Progenitor cell of endocrine pancreas (in vitro differentiated cells): ENCODE measurements at regions not wholly inside any gene's neighbourhood (a gene's known extent, or its start where the extent isn't known, plus 50 kb on each side); places are given as distances from the start of the nearest gene placed in this dataset.
"Not testable (repeated sequence)": the region's sequence is repeated elsewhere in the genome, so short reads cannot be mapped to it uniquely, and the experiment has no call there.

Experiments used
- DNase-seq: peaks from one replicate; pipeline ENCODE4 v3.0.0; 2021; ENCODE audit warnings: low spot score; ENCODE audit not compliant: unreplicated experiment
- H3K27ac Mint-ChIP-seq: 2 replicates; pipeline ENCODE4 v1.8.0; 2021; ENCODE audit warnings: mild to moderate bottlenecking, moderate library complexity, mixed read lengths
- H3K27me3 Mint-ChIP-seq: 2 replicates; pipeline ENCODE4 v1.8.0; 2021; ENCODE audit warnings: mixed read lengths
- H3K36me3 Mint-ChIP-seq: 2 replicates; pipeline ENCODE4 v1.8.0; 2022; ENCODE audit warnings: mixed read lengths; ENCODE audit not compliant: insufficient read depth
- H3K4me1 Mint-ChIP-seq: 2 replicates; pipeline ENCODE4 v1.8.0; 2021; ENCODE audit warnings: low read depth, mixed read lengths
- H3K4me3 Mint-ChIP-seq: 2 replicates; pipeline ENCODE4 v1.8.0; 2021; ENCODE audit warnings: low read depth, mild to moderate bottlenecking, moderate library complexity, mixed read lengths
- H3K9me3 Mint-ChIP-seq: 2 replicates; pipeline ENCODE4 v1.8.0; 2021; ENCODE audit warnings: low read depth, mixed read lengths
- TF ChIP-seq, protein P1 (sequence below): fragments of 200-600 bp; sonication (generic); IDR thresholded peaks from one replicate; pipeline ENCODE4 v1.5.0; 2021; ENCODE audit warnings: antibody characterized with exemption, mild to moderate bottlenecking; ENCODE audit not compliant: unreplicated experiment

DNA sequence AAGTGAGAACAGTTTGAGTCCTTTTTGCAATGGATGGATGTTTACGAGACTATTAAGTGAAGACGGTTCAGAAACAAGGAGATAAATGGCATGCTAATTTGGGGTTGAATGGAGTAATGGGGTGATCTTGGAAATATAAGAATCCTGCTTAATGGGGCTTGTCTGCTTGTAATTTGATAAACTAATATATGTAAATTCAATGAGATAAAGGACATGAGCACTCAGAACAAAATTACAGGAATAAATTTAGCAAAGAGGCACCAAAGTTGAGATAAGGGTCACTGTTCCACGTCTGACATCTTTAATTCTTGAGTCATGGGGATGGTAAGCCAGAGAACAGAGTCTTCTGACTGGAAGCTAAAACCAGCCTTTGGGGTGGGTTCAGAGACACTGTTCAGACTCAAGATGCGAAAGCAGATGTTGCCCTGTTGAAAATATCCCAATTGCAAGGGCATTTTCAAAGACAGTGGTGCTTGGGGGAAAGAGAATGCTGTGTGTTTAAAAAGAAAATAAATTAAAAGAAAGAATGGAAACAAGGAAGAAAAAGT is 67.8 kb upstream of the CHRNB4 start:
- no peak overlapping the region for H3K4me3 Mint-ChIP-seq
- DNase-seq = no peak
- H3K27me3 Mint-ChIP-seq = peaks cover 55% of the 10 kb centered on the region
- no peaks in the 10 kb centered on the region for H3K36me3 Mint-ChIP-seq
- peaks cover 9% of the 10 kb centered on the region for H3K9me3 Mint-ChIP-seq
- H3K4me1 Mint-ChIP-seq = no peaks in the 10 kb centered on the region
- H3K27ac Mint-ChIP-seq = no peak overlapping the region
- TF ChIP-seq, protein P1, sequence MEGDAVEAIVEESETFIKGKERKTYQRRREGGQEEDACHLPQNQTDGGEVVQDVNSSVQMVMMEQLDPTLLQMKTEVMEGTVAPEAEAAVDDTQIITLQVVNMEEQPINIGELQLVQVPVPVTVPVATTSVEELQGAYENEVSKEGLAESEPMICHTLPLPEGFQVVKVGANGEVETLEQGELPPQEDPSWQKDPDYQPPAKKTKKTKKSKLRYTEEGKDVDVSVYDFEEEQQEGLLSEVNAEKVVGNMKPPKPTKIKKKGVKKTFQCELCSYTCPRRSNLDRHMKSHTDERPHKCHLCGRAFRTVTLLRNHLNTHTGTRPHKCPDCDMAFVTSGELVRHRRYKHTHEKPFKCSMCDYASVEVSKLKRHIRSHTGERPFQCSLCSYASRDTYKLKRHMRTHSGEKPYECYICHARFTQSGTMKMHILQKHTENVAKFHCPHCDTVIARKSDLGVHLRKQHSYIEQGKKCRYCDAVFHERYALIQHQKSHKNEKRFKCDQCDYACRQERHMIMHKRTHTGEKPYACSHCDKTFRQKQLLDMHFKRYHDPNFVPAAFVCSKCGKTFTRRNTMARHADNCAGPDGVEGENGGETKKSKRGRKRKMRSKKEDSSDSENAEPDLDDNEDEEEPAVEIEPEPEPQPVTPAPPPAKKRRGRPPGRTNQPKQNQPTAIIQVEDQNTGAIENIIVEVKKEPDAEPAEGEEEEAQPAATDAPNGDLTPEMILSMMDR = no peak

DNA sequence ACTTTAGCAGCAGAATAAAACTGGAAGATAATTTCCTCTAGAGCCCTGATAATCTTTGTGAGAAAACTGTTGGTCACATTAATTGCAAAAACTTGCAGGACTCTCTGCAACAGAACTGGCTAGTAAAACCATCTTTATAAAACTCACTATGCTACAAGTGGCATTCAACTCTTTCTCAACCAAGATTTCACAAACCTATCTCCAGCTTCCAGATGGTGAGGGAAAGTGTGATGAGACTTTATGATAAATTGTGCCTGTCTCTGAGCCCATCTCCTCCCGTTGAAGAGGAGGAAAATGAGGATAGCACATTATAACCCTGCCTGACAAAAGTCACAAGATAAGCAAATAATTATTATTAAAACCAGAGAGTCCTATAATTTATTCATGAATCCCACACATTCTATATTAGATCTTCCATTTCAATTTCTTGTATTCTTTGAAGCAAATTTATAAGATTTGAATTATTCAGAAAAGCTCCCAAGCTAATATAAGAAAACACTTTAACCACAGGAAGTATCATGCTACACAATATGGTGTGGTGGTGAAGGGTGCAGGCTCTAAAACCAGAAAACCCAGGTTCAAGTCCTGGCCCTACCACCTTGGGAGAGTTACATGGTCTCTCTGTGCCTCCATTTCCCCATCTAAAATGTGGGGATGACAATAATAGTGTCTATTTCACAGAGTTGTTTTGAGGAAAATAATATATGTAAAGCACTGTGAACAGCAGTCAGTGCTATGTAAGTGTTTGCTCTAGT is 65.6 kb upstream of the CHRNB4 start:
- not testable (repeated sequence) for DNase-seq

DNA sequence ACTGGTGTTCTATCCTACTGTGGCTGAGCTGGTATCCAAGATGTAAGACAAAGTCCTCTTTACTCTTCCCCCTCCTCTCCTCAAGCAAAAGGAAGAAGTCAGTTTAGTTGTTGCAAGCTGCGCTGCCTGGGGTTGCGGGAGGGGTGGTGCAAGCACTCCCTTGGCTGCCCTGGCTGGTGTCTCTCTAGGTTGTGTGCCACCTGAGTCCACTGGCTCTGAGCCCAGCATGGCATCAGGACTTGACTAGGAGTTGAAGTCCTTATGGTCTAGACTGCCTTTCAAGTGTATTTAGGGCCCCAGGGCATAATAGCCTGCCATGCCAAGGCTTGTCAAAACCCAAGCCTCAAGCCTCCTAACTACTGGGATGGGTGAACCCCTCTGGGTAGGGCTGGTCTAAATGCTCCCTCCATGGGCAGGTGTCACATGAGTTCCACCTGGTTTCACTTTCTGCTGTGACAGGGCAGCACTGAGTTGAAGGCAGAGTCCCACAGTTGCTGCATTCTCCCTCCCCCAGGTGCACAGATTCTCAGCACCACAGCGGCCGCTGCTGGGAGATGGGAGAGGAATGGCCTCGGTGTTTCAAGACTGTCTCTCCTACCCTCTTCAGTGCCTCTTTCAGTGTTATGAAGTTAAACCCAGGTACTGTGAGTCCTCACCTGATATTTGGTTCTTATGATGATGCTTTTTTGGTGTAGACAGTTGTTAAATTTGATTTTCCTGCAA is 62.5 kb upstream of the CHRNB4 start:
- not testable (repeated sequence) for H3K4me3 Mint-ChIP-seq, DNase-seq, H3K4me1 Mint-ChIP-seq, H3K9me3 Mint-ChIP-seq, H3K36me3 Mint-ChIP-seq, H3K27ac Mint-ChIP-seq
- H3K27me3 Mint-ChIP-seq = peaks cover 27% of the 10 kb centered on the region

More for the DNA sequence above, 65.6 kb upstream of the CHRNB4 start:
- not testable (repeated sequence) for H3K36me3 Mint-ChIP-seq, H3K27ac Mint-ChIP-seq, H3K4me3 Mint-ChIP-seq, H3K9me3 Mint-ChIP-seq, H3K4me1 Mint-ChIP-seq
- peaks cover 50% of the 10 kb centered on the region for H3K27me3 Mint-ChIP-seq

DNA sequence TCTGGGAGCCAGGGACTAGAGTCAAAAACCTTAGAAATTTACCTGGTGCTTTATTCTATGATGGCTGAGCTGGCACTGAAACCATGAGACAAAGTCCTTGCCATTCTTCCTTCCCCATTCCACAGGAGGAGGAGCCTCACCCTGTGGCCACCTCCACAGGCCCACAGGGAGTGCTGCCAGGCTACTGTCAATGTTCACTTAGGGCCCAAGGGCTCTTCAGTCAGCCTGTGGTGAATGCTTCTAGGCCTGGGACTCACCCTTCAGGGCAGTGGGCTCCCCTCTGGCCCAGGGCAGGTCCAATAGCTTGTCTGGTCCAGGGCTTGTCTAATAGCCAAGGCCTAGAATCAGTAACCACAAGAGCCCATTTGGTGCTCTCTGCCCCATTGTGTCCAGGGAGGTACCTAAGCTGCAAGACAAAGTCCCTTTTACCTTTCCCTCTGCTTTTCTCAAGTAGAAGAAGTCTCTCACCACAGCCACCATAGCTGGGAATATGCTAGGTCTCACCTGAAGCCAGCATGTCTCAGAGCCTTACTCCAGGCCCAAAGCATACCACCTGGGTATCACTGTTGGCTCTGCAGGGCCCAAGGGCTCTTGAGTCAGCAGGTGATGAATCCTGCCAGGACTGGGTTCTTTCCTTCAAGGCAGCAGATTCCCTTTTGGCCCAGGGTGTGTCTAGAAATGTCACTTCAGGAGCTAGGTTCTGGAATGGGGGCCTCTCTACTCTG is 61.8 kb upstream of the CHRNB4 start:
- Mint-ChIP-seq H3K27ac (no peak overlapping the region), H3K4me1 (no peaks in the 10 kb centered on the region), H3K4me3 (no peak overlapping the region), H3K27me3 (peaks cover 25% of the 10 kb centered on the region), H3K36me3 (no peaks in the 10 kb centered on the region), H3K9me3 (no peaks in the 10 kb centered on the region)
- TF ChIP-seq, protein P1 = no peak
- no peak for DNase-seq

DNA sequence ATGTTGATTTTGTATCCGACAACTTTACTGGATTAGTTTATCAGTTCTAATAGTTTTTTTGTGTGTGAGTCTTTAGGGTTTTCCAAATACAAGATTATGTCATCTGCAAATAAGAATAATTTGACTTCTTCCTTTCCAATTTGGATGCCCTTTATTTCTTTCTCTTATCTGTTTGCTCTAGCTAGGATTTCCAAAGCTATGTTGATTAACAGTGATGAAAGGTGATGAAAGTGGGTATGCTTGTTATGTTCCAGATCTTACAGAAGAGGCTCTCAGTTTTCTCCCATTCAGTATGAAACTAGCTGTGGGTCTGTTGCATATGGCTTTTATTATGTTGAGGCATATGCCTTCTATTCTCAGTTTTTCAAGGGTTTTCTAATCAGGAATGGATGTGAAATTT is 56.4 kb upstream of the CHRNB4 start:
- Mint-ChIP-seq H3K27me3 (peaks cover 7% of the 10 kb centered on the region), H3K4me3 (no peak overlapping the region), H3K9me3 (no peaks in the 10 kb centered on the region), H3K36me3 (no peaks in the 10 kb centered on the region), H3K27ac (no peak overlapping the region), H3K4me1 (no peaks in the 10 kb centered on the region)
- TF ChIP-seq, protein P1 = no peak
- no peak for DNase-seq

DNA sequence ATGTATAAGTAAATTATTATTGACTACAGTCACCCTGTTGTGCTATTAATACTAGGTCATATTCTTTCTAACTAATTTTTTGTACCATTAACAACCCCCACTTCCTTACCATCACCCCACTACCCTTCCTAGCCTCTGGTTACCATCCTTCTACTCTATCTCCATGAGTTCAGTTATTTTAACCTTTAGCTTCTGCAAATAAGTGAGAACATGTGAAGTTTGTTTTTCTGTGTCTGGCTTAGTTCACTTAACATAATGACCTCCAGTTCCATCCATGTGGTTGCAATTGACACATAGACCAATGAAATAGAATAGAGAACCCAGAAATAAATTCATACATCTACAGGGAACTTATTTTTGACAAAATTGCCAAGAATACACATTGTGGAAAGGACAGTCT is 55.4 kb upstream of the CHRNB4 start:
- H3K27ac Mint-ChIP-seq = no peak overlapping the region
- no peak overlapping the region for H3K4me3 Mint-ChIP-seq
- no peaks in the 10 kb centered on the region for H3K4me1 Mint-ChIP-seq
- H3K27me3 Mint-ChIP-seq = peaks cover 7% of the 10 kb centered on the region
- no peak for DNase-seq
- TF ChIP-seq, protein P1 = no peak
- no peaks in the 10 kb centered on the region for H3K9me3 Mint-ChIP-seq
- no peaks in the 10 kb centered on the region for H3K36me3 Mint-ChIP-seq
